ELR (cell line): ENCODE measurements at regions not wholly inside any gene's neighbourhood (a gene's known extent, or its start where the extent isn't known, plus 50 kb on each side); places are given as distances from the start of the nearest gene placed in this dataset.
A peak's percentile ranks its signal among the peaks of the same experiment; 100 is the strongest.

ENCODE experiments used
- DNase-seq: peaks from one replicate; pipeline ENCODE4 v3.0.0-alpha.2; 2015; ENCODE audit warnings: low read depth

DNA sequence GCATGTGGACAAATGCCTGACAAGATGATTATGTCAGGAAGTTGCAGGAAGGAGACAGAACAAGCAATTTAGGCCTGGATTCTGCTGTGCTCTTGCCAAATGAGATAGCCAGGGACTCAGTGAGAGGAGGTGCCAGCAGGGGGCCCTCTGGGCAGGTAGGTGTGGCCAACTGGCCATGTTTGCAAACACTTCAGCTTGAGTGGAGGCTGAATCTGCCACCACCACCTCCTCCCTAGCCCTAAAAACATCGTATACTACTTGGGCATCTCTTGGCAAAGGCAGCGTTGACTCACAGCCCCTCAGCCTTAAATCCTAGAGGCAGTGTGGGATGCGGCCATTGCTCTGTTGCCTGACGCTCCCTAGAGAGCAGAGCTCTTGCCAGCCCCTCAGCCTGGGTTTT is 95.1 kb upstream of the PLET1 start:
- peak; percentile 44 for DNase-seq

DNA sequence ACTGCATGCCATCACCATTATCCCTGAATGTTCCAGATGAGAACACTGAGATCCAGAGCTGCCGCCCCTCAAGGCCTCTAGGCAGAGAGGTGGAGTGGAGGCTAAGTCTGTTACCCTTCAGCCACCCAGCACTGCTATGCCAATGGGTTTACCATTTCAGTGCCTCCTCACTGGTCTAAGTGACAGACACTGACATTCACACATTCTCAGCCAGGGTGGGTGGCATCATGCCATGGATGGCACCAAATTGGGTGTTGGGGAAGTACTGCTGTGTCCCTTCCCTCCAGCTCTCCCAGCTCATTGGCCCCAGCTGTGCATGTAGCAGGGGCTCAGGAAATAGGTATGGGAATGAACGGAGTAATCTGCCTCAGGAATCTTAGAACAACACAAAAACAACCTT is 96.8 kb upstream of the PLET1 start:
- DNase-seq = no peak

DNA sequence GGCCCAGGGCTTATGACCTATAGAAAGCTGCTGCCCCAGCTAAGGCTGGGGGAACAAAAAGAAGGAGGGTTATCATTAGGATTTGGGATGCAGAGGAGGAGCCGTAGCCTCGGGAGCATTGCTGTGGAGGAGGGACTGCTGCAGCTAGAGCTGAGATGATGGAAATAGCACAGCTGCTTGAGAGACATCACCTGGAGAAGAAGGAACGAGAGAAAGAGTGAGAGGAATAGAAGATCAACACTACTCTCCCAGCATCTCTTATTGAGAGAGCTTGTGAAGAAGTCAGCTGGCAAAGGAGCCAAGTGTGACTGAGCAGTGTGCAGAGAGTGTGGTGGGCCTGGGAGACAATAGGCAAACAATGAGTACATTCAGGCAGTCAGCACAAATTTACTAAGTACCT is 100.7 kb upstream of the PLET1 start:
- no peak for DNase-seq

DNA sequence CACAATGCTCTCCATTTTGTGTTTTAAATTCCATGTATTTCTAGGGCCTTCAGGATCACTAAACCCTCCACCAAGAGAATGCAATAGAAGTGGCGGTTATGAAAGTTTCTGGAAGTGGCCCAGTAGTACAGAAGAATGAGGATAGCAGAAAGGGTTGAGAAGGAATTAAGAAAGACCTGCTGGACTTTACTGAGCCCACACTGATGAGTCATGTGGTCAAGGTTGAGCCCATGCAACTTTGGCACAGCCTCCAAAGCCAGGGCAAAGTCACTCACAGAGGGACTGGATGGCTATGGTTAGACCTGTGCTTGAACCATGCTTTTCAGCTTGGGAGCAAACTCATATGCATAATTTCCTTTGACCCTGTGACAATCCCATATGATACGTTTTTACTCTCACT is 102.9 kb upstream of the PLET1 start:
- DNase-seq = peak; percentile 22

DNA sequence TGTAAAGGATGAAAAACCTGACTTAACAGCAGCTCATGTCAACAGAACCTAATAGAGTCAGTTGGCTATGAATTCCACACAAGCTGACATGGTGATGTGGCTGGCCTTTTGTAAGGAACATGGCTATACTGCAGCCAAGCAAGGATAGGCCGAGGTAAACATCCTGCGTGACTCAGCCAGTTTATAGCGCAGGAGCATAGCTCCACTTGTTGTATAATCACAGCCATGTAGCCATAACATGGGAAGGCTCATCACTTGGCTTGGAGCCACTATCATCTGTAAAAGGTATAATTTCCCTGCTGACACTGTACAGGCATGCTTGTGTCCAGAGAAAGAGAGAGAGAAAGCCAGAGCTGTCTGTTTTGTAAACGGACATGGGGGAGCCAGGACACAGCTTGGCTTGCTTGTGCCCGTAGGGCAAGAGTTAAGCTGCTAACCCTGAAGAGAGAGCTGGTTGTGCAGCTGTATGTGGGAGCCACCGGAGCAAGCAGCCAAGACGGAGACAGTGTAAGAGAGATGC is 104.4 kb upstream of the PLET1 start:
- peak; percentile 96 for DNase-seq

DNA sequence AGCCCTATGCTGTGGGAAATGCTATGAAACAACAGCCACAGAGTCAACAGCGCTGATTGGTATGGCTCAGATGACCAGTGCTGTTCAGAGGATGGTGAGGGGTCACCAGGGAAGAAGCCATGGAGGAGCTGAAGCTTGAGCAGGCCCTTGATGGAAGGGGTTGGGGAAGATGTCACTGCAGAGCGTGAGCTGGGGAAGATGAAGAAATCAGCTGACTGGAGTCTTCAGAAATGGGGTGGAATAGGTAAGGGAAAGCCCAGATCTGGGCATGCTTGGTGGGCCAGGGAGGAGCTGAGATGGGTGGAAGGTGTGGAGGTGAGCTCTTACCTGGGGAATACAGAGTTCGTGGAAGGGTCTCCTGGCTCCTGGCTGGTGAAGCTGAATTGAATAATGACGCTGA is 105.4 kb upstream of the PLET1 start:
- DNase-seq = no peak

DNA sequence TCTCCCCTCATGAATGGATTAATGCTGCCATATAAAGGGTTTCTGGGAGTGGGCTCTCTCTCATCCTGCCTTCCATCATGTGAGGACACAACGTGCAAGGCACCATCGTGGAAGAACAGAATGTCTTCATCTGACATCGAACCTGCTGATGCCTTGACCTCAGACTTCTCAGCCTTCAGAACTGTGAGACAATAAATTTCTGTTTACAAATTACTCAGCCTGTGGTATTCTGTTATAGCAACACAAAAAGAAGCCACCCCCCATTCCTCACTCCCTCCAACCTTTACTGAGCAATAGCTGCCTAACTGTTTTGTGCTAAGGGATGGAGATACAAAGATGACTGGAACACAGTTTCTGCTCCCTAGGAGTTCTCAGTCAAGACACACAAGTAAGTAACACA is 106.1 kb upstream of the PLET1 start:
- peak; percentile 77 for DNase-seq

DNA sequence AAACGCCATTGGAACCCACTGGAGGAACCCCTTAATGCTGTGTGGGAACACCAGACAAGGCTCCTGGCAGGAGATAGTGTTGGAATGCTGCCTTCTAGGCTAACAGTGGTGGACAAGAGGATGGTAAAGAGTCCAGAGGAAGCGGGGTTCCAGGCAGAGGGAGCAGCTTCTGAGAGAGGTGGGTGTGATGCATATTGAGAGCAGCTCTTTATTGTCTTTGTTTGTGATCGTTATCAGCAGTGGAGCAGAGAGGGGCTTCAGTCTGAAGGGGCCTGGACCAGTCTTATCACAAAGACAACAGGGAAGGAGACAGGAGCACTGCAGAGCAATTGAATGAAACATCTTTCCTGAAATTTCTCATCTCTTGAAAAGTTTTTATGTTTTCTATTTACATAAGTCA is 106.8 kb upstream of the PLET1 start:
- DNase-seq = no peak

DNA sequence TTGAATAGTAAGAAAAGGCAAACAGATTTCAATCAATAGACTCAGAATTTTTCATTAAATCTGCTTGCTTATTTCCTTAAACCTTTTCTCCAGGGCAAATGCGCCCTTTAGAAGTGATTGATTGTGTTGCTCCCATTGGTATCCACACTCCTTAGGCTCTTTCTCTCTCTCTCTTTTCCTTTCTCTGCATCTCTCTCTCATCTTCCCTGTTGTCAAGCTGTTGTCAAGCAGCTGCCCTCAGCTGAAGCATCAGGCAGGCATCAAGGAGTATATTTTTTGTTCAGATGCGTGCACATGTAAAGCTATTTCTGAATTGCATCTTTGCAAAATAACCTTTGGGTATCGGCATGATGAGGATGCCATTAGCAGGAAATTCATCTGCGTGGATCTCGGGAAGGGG is 107.2 kb upstream of the PLET1 start:
- DNase-seq = no peak

DNA sequence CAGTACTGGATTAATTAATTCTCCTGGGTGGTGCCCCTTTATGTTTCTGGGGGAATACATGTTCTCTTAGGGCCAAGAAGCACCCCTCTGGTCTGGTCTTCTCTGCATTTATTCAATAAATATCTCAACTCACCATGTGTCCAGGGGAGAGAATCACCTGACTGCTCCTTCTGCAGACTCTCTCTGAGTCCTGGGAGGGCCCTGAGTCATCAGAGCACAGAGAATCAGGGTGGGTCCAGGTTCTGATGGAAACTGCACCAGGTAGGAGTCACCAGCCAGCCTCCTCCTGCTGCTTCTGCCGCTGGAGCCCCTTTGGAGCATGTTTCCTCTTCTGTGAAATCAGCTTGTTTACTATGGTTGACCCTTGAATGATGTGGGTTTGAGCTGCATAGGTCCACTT is 107.7 kb upstream of the PLET1 start:
- DNase-seq = no peak

DNA sequence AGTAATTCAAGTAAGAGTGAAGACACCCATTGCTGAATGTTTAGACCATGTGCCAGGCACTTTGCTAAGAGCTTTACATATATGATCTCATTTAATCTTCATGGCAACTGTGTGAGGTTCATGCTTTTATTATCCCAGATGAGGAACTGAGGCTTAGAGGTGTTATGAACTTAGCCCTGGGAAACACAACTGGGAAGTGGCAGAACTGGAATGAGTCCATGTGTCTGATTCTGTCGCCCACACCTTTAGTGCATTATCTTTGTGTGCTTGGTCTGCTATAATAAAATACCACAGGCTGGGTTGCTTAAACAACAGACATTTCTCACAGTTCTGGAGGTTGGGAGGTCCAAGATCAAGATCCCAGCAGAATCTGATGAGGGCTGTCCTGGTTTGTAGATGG is 108.7 kb upstream of the PLET1 start:
- no peak for DNase-seq

DNA sequence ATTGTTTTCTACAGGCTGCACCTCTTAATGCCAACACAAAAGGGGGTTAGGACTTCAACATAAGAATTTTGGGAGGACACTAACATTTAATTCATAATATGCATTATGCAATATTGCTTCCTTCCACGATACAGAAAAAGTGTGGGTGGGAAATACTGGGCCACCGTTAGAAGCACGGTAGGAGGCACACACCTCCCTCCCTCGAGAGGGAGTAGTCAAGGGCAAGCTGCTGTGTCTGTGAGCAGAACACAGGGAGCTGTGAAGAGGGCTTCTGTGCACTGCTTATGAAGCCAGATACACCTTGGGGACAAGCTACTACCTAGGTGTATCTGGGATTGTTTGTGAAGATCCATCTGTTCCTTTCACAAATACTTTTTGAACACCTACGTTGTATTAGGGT is 109.3 kb upstream of the PLET1 start:
- no peak for DNase-seq

DNA sequence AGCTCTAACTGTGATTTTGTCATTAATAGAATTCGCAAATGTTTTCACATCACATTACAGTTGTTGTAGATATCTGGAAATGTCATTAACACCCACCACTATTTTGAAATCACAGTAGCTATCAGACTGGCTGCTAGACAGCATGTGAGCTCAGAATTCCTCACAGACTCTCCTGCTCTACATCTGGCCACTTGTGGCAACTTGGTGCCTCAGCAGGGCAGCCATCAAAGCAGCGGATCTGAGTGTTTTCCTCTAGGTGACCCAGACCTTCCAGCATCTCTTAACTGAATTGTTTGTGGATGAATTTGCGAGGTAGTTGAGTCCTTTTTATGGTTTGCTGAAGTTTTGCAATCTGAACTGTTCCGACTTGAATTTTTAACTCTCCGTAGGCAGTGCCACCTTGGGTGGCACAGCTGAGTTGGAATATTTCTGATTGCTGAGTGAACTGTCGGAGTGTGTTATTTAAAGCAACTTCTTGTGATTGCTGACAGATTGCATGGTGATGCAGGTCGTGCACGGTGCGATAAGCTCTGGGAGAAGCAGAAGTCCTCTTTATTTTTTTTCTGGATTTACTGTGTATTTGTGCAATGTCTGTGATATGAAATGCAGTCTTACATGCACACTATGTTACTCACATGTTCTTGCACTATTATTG is 114.0 kb upstream of the PLET1 start:
- DNase-seq = no peak

DNA sequence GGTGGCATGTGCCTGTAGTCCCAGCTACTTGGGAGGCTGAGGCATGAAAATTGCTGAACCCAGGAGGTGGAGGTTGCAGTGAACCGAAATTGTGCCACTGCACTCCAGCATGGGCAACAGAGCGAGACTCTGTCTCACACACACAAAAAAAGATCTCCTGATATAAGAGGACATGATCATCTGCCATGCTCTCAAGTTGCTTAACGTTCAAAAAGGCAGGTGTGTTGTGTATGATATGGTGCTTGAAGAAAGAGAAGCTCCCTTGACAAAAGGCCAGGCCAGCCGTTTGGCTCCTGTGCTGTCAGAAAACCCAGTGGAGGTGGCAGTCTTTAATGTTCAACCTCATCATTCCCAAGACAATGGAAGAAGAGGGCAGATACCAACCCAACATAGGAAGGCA is 117.3 kb upstream of the PLET1 start:
- no peak for DNase-seq

DNA sequence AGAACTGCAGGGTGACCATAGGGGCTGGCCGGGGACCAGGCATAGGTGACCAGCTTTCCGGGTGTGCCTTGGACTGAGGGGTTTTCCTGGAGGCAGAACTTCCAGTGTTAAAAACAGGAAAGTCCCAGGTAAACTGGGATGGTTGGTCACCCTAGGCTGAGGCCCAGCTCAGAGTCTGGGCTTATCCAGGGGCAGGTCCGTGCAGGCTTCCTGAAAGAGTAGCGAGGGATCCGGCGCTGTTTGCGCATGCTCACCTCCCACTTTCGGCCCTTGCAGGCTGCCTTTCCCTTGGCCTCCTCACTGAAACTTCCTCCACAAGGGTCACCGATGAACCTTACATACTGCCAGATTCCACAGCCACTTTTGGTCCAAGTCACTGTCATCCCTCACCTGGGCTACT is 119.8 kb upstream of the PLET1 start:
- no peak for DNase-seq

DNA sequence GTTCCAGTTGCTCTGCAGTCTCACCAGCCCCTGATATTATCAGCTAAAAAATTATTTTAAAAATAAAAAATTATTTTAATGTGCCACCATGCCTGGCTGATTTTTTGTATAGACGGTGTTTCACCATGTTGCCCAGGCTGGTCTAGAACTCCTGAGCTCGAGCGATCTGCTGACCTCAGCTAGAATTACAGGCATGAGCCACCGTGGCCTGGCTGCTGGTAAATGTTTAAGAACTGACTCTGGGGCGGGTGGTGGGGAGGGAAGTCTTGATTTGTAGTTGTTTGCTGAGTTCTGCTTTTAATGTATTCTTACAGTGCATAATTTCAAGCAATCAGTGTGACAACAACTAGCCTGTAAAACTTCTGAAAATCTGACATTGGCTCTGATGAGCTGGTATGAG is 120.9 kb upstream of the PLET1 start:
- no peak for DNase-seq

DNA sequence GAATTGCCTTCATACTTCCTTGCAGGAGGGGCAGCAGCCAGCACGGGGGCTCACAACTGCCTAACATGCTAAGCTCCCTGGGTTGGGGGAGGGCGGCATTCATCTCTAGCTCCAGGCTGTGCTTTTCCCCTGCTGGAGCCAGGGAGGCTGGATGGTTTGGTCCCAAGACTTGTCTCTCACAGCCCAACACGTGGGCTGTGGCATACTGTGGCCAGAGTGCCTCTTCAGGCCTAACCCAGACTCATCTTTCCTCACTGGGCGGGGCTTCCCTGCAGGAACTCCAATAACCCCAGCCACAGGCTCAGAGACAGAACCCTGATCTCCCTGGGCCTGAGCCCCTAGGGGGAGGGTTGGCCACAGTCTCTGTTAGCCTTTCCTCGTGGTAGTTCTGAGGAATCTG is 121.9 kb upstream of the PLET1 start:
- DNase-seq = no peak

DNA sequence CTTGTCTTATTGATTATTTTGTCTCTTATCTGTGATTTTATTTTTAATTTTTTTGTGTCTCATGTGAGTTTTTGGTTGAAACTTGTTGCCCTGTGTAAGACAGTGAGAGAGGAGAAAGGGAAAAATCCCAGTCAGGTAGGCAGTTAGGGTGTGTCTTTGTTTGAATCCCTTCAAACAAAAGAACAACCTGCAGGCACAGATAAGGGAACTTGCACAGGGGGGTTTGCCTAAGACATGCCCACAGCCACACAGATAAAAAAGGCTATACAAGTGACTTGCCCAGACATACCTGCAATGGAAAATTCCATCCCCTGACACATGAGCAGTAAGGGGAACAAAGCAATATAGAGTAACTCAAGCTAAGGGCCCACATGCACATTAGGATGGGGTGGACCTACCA is 127.8 kb upstream of the PLET1 start:
- no peak for DNase-seq

DNA sequence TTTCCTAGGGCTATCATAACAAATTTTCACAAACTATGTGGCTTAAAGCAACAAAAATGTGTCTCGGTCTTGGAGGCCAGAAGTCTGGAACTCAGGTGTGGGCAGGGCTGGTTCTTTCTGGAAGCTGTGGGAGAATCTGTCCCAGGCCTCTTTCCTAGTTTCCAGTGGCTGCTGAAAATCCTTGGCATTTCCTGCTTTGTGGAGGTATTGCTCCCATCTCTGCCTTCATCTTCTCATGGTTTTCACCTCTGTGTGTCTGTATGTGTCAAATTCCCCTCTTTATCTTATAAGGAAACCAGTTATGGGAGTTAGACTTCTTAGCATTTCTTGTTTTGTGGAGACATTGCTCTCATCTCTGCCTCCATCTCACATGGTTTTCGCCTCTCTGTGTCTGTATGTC is 130.4 kb upstream of the PLET1 start:
- DNase-seq = no peak

DNA sequence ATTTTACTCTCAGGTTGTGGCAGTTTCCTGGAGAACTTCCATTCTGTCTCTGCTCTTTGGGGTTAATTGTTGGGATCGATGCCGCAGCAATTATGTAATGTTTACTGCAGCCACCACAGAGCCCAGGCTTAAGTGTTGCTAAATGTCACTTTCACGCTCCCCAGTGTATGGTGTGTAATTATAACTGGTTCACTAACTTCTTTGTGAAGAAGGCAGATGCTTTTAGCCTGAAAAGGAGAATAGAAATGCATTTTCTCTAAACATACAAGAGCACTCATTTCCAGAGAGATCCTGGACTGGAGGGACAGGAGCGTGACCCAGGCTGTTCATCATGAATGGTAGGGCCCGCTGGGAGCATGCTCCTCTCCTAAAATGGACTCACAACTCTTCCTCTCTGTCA is 132.2 kb upstream of the PLET1 start:
- no peak for DNase-seq

DNA sequence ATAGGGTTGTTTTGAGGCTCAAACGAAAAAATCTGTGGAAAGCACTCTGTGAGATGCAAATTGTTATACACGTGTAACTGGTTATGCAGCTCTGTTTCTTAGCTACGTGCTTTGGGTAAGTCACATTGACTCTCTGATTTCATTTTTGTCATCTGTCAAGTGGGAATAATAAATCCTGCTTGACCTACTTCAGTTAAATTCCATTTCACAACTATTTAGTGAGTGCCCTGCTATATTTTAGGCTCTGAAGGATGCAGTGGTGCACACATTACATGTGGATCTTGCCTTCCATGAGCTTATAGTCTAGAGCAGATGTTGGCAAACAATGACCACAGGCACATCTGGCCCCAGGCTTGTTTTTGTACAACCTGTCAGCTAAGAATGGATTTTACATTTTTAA is 133.6 kb upstream of the PLET1 start:
- no peak for DNase-seq

DNA sequence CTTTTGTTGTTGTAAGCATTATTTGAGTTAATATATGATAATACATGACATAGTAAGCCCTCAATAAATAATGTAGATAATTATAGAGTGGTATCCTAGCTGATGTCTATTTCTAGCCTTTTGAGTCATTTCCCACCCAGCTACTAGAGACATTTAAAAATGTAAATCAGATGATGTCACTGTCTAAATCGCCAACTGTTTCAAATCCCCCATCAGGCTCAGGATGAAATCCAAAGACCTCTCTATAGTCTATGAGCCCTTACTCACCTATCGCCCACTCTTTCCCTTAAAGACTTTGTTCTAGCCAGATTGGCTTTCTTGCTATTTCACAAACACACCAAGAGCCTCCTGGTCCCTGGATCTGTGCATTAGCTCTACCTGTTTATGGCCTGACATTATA is 135.4 kb upstream of the PLET1 start:
- no peak for DNase-seq

DNA sequence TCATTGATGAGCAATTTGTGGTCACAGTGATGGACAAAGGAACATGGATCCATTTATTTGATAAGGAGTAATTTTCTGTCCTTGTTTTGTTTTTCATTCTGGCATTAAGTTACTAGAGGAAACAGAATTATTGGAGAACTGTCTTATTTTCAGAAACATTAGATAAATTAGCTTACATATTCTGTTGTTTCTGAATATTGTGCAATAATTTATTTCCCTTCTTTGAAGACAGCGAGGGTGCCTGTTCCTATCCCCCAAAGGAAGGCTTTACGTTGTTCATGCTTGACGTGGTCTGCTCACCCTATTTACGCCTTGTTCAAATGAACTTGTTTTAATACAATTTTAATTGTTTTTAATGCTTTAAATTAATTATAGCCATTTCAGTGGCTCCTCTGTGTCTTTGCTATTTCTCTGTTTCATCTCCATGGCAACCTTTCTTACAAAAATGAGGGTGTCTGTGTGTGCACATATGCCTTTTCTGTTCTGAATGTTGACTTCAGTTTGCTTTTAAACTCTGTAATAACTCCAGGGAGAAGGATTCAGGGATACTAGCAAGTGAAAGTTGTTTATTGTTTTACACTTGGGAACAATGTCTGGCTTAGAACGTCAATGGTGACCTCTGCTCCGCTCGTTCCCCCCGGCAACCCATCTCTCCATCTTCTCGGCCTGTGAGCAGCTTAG is 138.3 kb upstream of the PLET1 start:
- no peak for DNase-seq

DNA sequence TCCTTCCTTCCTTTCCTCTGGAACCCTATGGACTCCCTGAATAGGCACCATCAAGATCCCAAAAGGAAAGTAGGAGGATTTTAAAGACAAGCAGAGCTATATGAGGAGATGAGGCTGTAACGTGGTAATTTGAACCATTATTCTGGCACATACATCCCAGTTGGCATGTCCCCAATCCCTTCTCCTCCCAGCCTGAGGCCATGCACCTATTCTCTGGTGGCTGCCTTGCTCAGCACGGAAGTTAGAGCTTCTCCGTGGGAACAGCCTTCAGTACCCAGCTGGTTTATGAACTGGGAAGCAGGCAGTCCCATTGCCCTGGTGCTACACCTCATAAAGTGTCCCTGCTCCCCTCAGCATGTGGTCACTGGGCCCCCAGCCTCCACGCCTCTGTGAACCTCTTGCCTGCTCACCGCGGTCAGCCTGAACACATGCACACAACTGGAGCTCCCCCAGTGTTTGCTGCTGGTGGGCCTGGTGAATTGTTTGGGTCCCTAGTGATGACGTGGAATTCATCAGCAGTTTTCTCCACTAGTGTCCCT is 139.9 kb upstream of the PLET1 start:
- no peak for DNase-seq
